Hepatic stellate cell (primary cell): ENCODE measurements at regions not wholly inside any gene's neighbourhood (a gene's known extent, or its start where the extent isn't known, plus 50 kb on each side); places are given as distances from the start of the nearest gene placed in this dataset.
A peak's percentile ranks its signal among the peaks of the same experiment; 100 is the strongest.
"Not testable (repeated sequence)": the region's sequence is repeated elsewhere in the genome, so short reads cannot be mapped to it uniquely, and the experiment has no call there.

Experiments used
- DNase-seq: peaks from one replicate; pipeline ENCODE4 v3.0.0; 2011; ENCODE audit warnings: low spot score

- DNase-seq: no peak
Measured at GRCh38 chr2:188645986-188646385, 328.2 kb upstream of the COL3A1 start.

GRCh38 chr2:188647430-188648070 lies 326.6 kb upstream of the COL3A1 start:
- no peak for DNase-seq

- DNase-seq: peak; percentile 36
Measured at GRCh38 chr2:188659656-188660406, 314.3 kb upstream of the COL3A1 start.

GRCh38 chr2:188663301-188663700 lies 310.9 kb upstream of the COL3A1 start:
- no peak for DNase-seq

- DNase-seq: no peak
Measured at GRCh38 chr2:188664416-188664815, 309.8 kb upstream of the COL3A1 start.

GRCh38 chr2:188664951-188665595 lies 309.1 kb upstream of the COL3A1 start:
- peak; percentile 3 for DNase-seq

GRCh38 chr2:188665727-188666304 lies 308.4 kb upstream of the COL3A1 start:
- no peak for DNase-seq

GRCh38 chr2:188666503-188666902 lies 307.7 kb upstream of the COL3A1 start:
- DNase-seq: no peak

- DNase-seq: no peak
Measured at GRCh38 chr2:188668017-188668680, 306.0 kb upstream of the COL3A1 start.

GRCh38 chr2:188675391-188676009 lies 298.7 kb upstream of the COL3A1 start:
- no peak for DNase-seq

GRCh38 chr2:188676010-188676400 lies 298.2 kb upstream of the COL3A1 start:
- DNase-seq: no peak

- no peak for DNase-seq
Measured at GRCh38 chr2:188677142-188677541, 297.0 kb upstream of the COL3A1 start.

GRCh38 chr2:188678882-188679281 lies 295.3 kb upstream of the COL3A1 start:
- DNase-seq: no peak

- DNase-seq: no peak
Measured at GRCh38 chr2:188682838-188683237, 291.3 kb upstream of the COL3A1 start.

- DNase-seq: no peak
Measured at GRCh38 chr2:188684795-188685194, 289.4 kb upstream of the COL3A1 start.

- DNase-seq: no peak
Measured at GRCh38 chr2:188693111-188693510, 281.1 kb upstream of the COL3A1 start.

GRCh38 chr2:188693771-188694170 lies 280.4 kb upstream of the COL3A1 start:
- no peak for DNase-seq

- DNase-seq: peak; percentile 8
Measured at GRCh38 chr2:188695953-188696352, 278.2 kb upstream of the COL3A1 start.

- not testable (repeated sequence) for DNase-seq
Measured at GRCh38 chr2:188698151-188698550, 276.0 kb upstream of the COL3A1 start.

GRCh38 chr2:188701836-188702235 lies 272.3 kb upstream of the COL3A1 start:
- no peak for DNase-seq

- DNase-seq: no peak
Measured at GRCh38 chr2:188705191-188705590, 269.0 kb upstream of the COL3A1 start.

GRCh38 chr2:188713961-188714360 lies 260.2 kb upstream of the COL3A1 start:
- DNase-seq: no peak
